GM10266 (cell line): ENCODE measurements at regions not wholly inside any gene's neighbourhood (a gene's known extent, or its start where the extent isn't known, plus 50 kb on each side); places are given as distances from the start of the nearest gene placed in this dataset.

ENCODE experiments used
- DNase-seq: peaks from one replicate; pipeline ENCODE4 v3.0.0; 2012; ENCODE audit errors: extremely low spot score
- TF ChIP-seq, protein P1 (sequence below): IDR thresholded peaks from 2 replicates; pipeline ENCODE4 v1.5.1; 2012; ENCODE audit warnings: mild to moderate bottlenecking, low read depth; ENCODE audit not compliant: control insufficient read depth, insufficient read depth; ENCODE audit errors: missing control alignments

DNA sequence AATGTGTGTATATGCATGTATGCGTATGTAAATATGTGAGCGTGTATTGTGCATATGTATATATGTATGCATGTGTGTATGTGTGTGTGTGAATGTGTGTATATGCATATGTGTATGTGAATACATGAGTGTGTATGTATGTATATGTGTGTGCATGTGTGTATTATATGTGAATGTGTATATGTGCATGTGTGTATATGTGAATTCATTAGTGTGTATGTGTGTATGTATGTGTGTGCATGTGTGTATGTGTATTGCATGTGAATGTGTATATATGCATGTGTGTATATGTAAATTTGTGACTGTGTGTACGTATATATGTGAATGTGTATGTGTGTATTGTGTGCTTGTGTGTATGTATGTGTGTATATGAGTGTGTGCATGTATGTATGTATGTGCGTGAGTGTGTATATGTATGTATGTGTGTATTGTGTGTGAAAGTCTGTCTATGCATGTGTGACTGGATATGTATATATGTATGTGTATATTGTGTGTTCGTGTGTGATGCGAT, 455.9 kb downstream of the TYW1 start:
- DNase-seq = no peak
- TF ChIP-seq, protein P1, sequence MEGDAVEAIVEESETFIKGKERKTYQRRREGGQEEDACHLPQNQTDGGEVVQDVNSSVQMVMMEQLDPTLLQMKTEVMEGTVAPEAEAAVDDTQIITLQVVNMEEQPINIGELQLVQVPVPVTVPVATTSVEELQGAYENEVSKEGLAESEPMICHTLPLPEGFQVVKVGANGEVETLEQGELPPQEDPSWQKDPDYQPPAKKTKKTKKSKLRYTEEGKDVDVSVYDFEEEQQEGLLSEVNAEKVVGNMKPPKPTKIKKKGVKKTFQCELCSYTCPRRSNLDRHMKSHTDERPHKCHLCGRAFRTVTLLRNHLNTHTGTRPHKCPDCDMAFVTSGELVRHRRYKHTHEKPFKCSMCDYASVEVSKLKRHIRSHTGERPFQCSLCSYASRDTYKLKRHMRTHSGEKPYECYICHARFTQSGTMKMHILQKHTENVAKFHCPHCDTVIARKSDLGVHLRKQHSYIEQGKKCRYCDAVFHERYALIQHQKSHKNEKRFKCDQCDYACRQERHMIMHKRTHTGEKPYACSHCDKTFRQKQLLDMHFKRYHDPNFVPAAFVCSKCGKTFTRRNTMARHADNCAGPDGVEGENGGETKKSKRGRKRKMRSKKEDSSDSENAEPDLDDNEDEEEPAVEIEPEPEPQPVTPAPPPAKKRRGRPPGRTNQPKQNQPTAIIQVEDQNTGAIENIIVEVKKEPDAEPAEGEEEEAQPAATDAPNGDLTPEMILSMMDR = no peak

DNA sequence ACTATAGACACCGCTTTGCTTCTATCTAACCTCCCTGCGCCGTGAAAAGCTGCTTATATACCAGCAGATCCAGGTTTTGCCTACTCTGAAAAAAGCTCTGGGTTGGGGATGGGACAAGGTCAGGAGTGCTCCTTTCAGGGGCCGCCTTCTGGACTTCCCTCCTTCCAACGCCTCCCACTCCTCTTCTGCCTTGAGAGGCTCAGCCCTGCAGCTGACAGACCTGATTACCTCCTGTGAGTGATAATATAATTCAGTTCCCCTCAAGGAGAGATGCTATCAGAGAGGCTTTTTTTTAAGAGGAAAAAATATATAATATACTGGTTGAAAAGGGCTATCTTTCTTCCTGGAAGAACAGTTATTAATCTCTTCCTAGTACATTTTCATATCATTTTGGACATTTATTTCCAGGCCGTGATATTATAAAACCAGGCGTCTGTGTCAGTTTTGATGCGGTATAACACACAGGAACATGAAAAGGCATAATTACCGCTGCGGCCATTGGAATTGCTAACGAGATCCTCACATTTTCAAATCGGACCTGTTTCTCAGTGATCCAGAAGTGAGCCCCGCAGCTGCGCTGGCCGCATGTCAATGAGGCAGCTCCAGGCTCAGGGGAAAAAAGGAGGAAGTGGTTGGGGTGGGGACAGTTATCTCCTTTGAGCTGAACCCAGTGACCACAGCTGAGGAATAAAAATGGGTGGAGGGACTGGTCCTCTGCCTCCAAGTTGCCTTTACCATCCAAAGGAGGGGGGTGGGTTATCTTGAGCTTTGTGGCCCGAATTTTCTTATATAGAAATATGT, 457.1 kb downstream of the TYW1 start:
- TF ChIP-seq, protein P1 = no peak
- no peak for DNase-seq

DNA sequence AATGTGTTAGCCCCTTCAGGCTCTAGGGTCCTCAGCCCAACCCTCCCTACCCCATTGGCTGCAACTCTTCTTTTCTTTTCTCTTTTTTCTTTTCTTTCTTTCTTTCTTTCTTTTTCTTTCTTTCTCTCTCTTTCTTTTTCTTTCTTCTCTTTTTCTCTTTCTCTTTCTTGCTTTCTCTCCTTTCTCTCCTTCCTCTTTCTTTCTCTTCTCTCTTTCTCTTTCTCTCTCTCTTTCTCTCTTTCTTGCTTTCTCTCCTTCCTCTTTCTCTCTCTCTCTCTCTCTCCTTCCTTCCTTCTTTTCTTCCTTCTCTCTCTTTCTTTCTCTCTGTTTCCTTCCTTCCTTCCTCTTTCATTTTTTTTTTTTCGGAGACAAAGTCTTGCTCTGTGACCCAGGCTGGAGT, 458.9 kb downstream of the TYW1 start:
- TF ChIP-seq, protein P1 = no peak
- DNase-seq = no peak

DNA sequence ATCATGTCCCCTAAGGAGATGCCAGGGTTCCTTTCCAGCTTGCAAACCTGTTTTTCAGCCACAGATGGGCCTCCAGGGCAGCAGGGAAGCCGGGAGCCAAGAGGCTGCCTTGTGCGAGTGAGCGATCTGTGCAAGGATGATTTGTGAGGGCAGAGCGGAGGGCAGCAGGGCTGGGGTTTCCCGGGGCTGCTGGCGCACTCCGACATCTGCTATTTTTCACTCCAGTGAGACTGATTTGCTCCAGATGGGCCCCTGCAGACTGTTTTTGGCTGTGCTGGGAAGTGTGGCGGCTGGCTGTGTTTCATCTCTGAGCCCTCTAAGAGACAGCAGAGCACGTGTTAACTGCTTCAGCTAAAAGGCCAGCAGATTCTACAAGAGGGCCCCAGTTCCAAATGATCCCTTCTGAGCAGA, 466.2 kb downstream of the TYW1 start:
- TF ChIP-seq, protein P1 = no peak
- no peak for DNase-seq

DNA sequence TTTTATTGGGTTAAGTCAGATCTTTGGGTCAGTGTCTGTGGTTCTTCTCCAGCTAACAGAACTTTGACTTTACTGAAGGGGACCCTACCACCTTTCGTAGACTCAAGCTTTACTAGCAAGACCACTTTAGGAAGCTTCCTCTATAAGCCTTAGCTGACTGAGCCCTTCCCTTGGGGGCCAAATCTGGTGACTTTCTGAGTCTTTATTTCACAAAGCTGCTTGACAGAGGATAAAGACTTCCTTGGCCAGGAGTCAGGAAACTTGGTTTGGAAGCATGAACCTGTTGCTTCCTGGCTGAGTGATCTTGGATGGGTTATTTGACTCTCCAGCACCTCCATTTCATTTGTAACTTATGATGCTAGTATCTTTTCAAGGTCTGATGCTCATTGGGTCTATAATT, 466.7 kb downstream of the TYW1 start:
- TF ChIP-seq, protein P1 = no peak
- no peak for DNase-seq

DNA sequence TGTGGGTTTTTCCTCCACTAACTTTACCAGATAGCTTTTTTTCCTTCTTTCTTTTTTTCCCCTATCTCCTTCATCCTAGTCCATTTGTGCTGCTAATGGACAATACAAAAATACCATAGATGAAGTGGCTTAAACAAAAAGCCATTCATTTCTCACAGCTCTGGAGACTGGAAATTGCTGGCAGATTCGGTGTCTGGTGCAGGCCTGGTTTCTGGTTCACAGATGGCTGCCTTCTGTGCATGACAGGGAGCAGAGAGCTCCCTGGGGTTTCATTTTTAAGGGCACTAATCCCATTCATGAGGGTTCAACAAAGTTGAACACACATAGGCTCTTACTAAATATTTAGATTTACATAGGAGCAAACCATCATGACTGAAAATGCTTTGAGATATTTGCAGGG, 467.4 kb downstream of the TYW1 start:
- DNase-seq = no peak
- TF ChIP-seq, protein P1 = no peak

DNA sequence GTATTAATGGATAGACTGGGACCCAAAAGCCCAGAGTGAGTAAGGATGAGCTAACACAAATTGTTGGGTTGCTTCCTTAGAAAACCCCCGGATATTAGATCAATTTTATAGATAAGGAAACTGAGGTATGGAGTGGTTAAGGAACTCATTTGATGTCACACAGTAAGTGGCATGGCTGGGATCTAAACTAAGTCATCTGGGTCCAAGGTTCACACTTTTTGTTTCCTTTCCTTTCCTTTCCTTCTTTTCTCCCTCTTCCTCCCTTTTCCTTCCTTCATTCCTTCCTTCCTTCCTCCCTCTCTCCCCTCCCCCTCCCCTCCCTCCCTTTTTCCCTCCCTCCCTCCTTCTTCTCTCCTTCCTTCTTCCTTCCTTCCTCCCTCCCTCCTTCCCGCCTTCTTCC, 469.5 kb downstream of the TYW1 start:
- TF ChIP-seq, protein P1 = no peak
- DNase-seq = no peak
